ACC112 (cell line): ENCODE measurements at regions not wholly inside any gene's neighbourhood (a gene's known extent, or its start where the extent isn't known, plus 50 kb on each side); places are given as distances from the start of the nearest gene placed in this dataset.

Experiments used
- H2AFZ ChIP-seq: fragments of 200-600 bp; sonication (generic); one replicate; pipeline ENCODE4 v1.6.0; 2017; ENCODE audit warnings: antibody characterized with exemption, low read length; ENCODE audit not compliant: unreplicated experiment
- H3K27ac ChIP-seq: fragments of 200-600 bp; sonication (generic); 2 replicates; pipeline ENCODE4 v1.5.1; 2014; ENCODE audit warnings: low read depth, mild to moderate bottlenecking, antibody characterized with exemption, low read length, moderate library complexity
- H3K27me3 ChIP-seq: fragments of 200-600 bp; sonication (generic); 2 replicates; pipeline ENCODE4 v1.6.1; 2014; ENCODE audit warnings: mild to moderate bottlenecking, antibody characterized with exemption, low read length, moderate library complexity, mixed read lengths; ENCODE audit not compliant: insufficient read depth
- H3K36me3 ChIP-seq: fragments of 200-600 bp; sonication (generic); 2 replicates; pipeline ENCODE4 v1.6.1; 2016; ENCODE audit warnings: mild to moderate bottlenecking, antibody characterized with exemption, low read length, moderate library complexity, mixed read lengths; ENCODE audit not compliant: insufficient read depth
- H3K4me1 ChIP-seq: fragments of 200-600 bp; sonication (generic); one replicate; pipeline ENCODE4 v1.6.1; 2016; ENCODE audit warnings: low read length, mixed read lengths; ENCODE audit not compliant: insufficient read depth, unreplicated experiment, control insufficient read depth
- H3K4me3 ChIP-seq: fragments of 200-600 bp; sonication (generic); 2 replicates; pipeline ENCODE4 v1.5.1; 2014; ENCODE audit warnings: mild to moderate bottlenecking, low read depth, low read length
- H3K79me2 ChIP-seq: fragments of 200-600 bp; sonication (generic); one replicate; pipeline ENCODE4 v1.6.0; 2016; ENCODE audit warnings: low read length; ENCODE audit not compliant: control insufficient read depth, unreplicated experiment, insufficient read depth

DNA sequence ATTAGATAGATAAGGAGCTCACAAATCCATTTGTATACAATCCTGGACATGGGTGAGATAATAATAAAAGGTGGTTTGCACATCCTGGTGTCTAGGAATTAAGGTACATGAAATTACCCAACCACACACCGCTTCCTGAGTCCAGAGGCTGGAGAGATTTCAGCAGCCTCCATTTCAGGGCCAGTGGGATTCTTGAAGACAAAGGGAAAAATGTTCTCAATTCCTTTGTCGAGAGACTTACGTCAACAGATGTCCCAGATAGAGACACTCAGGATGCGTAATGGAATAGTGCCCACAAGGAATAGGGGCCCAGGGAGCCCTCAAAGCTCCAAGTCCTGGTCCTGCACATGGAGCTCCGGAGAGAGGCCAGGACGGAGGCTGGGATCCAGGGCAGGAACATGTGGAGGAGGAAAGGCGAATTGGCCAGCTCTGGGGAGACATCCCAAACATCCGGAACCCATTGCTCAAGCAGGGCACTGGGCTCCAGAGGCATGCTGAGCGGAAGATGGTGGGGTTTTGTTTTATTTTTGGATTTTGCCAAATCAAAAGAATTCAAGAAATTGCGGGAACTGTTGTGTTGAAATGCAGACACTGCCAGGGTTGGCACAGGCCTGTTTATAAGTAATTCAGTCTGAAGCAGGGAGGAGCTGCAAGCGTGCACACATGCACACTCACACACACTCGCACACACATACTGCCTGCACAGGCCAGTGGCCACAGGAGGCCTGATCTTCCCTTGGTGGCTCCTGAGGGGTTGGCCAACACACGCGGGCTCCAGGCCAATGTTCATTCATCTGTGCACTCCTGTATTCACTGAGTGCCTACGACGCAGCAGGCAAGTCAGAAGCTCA lies 97.2 kb downstream of the NOG start:
- Histone ChIP-seq H2AFZ (no peak overlapping the region), H3K27me3 (peaks cover 9% of the 10 kb centered on the region), H3K4me3 (no peak overlapping the region)

DNA sequence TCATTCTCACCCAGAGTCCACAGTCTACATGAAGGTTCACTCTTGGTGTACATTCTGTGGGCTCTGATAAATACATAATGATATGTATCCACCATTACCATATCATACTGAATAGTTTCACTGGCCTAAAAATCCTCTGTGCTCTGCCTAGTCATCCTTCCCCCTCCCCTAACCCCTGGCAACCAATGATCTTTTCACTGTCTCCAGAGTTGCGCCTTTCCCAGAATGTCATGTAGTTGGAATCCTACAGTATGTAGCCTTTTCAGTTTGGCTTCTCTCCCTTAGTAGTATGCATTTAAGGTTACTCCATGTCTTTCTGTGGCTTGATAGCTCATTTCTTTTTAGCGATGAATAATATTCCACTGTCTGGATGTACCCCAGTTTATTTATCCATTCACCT lies 101.3 kb downstream of the NOG start:
- Histone ChIP-seq H3K79me2 (no peaks in the 10 kb centered on the region), H2AFZ (no peak overlapping the region), H3K27ac (no peak overlapping the region), H3K4me3 (no peak overlapping the region), H3K36me3 (no peaks in the 10 kb centered on the region), H3K4me1 (peaks cover 12% of the 10 kb centered on the region), H3K27me3 (no peaks in the 10 kb centered on the region)

More for the DNA sequence above, 97.2 kb downstream of the NOG start:
- Histone ChIP-seq H3K36me3 (no peaks in the 10 kb centered on the region), H3K27ac (no peak overlapping the region), H3K4me1 (no peaks in the 10 kb centered on the region), H3K79me2 (no peaks in the 10 kb centered on the region)

DNA sequence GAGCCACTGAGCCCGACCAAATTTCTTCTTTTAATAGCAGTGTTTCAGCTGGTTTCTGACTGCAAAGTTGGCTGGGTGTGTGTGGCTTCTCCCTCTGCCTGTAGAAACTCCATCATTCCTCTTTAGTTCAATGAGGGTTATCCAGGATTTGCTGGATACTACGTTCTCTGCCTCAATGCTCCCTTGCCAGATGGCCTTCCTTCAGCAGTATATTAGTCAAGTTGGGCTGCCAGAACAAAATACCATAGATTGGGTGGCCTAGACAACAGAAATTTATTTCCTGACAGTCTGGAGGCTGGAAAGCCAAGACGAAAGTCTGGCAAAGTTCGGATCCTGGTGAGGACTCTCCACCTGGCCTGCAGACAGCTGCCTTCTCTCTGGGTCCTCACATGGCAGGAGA lies 103.7 kb downstream of the NOG start:
- H2AFZ ChIP-seq, result no peak overlapping the region
- no peaks in the 10 kb centered on the region for H3K79me2 ChIP-seq
- no peaks in the 10 kb centered on the region for H3K36me3 ChIP-seq
- H3K27me3 ChIP-seq, result no peaks in the 10 kb centered on the region
- H3K4me3 ChIP-seq, result no peak overlapping the region
- no peak overlapping the region for H3K27ac ChIP-seq
- H3K4me1 ChIP-seq, result peaks cover 17% of the 10 kb centered on the region

DNA sequence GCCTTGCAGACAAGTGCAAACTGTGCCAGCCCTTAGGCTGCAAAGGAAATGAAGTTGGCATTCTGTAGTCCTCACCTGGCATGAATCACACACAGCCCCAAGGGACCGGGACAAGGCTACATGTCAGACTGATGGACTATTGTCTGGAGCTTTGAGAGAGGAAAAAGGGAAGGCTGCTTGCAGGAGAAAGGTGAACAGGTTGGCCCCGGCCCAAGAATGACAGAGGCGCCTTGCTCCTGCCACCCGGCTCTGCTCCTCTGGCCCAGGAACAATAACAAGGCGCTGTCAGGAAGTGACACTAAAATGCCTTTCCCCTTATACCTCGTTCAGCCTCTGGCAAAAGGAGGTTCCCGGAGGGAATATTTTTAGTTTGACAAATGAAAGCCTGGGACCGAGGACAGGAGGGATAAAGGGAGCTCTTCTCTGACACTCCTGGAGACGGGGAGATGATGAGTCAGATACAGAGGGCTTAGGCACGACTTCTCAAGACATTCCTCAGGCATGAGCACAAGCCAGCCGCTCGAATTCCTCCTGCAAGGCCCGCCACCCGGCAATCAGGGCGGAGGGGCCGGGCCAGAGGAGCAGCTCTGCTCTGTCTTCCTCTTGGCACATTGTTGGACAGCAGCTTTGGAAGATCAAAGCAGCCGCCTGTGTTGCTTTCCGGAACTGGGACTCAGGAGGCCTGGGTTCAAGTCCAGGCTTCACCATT lies 105.8 kb downstream of the NOG start:
- Histone ChIP-seq H2AFZ (no peak overlapping the region), H3K27ac (peak overlapping the region; percentile 42), H3K79me2 (no peaks in the 10 kb centered on the region), H3K27me3 (peaks cover 9% of the 10 kb centered on the region; the same call in 1 of the 2 replicates), H3K36me3 (no peaks in the 10 kb centered on the region), H3K4me1 (peaks cover 17% of the 10 kb centered on the region), H3K4me3 (peak overlapping the region; percentile 23; the same call in 1 of the 2 replicates)

DNA sequence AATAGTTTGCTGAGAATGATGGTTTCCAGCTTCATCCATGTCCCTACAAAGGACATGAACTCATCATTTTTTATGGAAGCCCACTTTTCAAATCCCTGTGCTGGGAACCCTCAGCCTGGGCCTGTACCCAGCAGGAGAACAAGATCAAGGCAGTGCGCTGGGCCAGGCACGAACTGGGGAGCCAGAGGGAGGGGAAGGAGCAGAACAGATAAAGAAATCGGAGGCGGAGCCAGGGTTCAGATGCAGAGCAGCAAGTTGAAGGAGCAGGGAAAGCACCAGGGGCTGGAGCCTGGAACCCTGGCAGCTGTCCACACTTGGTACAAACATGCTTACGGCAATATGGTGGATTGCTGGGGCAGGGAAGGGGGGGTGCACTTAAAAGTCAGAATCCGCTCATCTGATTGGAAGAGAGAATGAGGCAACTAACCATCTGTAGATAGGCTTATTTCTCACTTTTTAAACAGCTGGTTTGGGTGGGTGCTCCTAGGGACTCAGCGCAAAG lies 107.5 kb downstream of the NOG start:
- peaks cover 9% of the 10 kb centered on the region; the same call in 1 of the 2 replicates for H3K27me3 ChIP-seq
- H3K4me1 ChIP-seq, result peaks cover 17% of the 10 kb centered on the region
- H3K4me3 ChIP-seq, result no peak overlapping the region
- H3K79me2 ChIP-seq, result no peaks in the 10 kb centered on the region
- no peak overlapping the region for H3K27ac ChIP-seq
- no peak overlapping the region for H2AFZ ChIP-seq
- H3K36me3 ChIP-seq, result no peaks in the 10 kb centered on the region

DNA sequence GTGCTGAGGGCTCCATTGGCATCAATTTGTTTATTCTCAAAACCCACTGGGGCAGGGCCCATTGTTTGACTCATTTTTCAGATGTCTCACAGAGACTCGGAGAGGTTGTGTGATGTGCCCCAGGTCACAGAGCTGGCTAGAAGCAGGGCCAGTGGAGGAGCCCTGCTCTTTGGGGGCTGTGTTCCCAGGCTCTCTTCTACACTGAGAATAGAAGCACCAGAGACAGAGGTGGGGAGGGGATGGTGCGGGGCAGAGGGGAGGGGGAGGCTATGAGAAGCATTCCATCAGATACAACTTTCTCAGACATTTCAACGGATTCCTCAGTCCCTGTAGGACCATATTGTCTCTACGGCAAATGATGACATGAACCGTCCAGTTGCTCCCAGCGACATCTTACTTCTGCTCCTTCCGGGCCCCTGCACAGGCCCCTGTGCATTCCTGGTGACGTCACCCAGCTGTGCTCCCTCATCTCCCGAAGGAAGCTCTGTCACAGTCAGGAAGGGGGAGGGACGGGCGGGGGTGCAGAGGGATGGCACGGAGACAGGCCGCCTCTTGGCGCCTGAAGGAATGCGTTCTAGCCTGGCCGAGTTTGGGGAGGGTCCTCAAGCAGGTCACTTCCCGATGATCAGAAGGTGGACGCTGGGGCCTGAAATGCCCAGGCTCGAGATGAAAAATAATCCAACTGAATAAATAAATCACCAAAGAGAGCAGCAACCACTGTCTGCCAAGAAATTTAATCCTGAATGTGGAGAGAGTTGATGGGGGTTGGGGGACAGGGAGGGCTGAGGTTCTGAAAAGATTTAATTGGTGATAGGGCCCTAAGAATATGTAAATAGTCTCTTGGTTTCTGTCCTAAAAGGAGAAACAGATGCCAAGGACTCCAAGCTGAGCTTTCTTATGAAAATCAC lies 114.1 kb downstream of the NOG start:
- H3K79me2 ChIP-seq, result no peaks in the 10 kb centered on the region
- no peaks in the 10 kb centered on the region for H3K36me3 ChIP-seq
- no peak overlapping the region for H3K4me3 ChIP-seq
- H3K4me1 ChIP-seq, result no peaks in the 10 kb centered on the region
- no peak overlapping the region for H3K27ac ChIP-seq
- H2AFZ ChIP-seq, result no peak overlapping the region
- peaks cover 9% of the 10 kb centered on the region for H3K27me3 ChIP-seq

DNA sequence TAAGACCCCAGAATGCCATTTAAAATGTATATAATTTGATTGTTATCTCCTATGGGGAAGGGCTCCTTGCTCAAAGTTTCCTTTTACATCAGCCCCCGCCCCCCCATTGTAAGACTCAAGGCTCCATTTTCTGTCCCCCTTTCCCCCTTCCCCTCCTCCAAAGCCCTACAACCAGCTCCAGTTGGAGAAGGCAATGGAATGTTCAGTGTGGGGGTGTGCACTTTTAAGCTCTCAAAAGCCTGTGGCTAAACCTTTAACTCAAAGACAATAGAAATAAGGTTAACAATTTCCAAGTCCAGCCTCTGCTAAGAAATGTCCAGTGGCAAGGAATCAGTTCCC lies 114.7 kb downstream of the NOG start:
- Histone ChIP-seq H3K27me3 (peaks cover 8% of the 10 kb centered on the region), H3K27ac (no peak overlapping the region), H3K79me2 (no peaks in the 10 kb centered on the region), H3K36me3 (no peaks in the 10 kb centered on the region), H2AFZ (no peak overlapping the region), H3K4me3 (no peak overlapping the region), H3K4me1 (no peaks in the 10 kb centered on the region)

DNA sequence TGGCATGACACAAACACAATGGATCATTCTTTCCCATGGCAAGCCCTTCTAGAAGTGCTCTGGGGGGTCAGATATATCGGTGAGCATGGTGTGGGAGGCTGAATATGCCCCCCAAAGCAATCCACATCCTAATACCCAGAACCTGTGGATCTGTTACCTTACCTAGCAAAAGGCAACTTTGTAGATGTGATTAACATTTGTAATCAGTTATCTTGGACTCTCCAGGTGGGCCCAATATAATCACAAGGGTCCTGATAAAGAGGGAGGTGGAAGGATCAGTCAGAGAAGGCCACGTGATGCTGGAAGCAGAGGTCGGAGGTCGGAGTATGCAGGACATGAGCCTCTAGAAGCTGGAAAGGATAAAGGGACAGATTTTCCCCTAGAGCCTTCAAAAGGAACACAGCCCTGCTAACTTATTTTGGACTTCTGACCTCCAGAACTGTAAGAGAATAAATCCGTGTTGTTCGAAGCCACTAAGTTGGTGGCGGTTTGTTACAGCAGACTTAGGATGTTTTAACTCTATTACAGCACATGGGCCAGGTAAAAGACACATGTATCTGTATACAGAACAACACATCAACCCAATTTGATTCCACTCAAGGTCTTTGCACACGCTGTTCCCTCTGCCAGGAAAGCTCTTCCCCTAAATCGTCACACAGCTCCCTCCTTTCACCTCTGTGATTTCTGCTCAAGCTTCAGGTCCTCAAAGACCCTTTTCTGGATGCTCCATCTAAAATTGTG lies 115.3 kb downstream of the NOG start:
- Histone ChIP-seq H2AFZ (no peak overlapping the region), H3K4me3 (no peak overlapping the region), H3K36me3 (no peaks in the 10 kb centered on the region), H3K4me1 (no peaks in the 10 kb centered on the region), H3K27ac (no peak overlapping the region), H3K79me2 (no peaks in the 10 kb centered on the region), H3K27me3 (peaks cover 1% of the 10 kb centered on the region)

DNA sequence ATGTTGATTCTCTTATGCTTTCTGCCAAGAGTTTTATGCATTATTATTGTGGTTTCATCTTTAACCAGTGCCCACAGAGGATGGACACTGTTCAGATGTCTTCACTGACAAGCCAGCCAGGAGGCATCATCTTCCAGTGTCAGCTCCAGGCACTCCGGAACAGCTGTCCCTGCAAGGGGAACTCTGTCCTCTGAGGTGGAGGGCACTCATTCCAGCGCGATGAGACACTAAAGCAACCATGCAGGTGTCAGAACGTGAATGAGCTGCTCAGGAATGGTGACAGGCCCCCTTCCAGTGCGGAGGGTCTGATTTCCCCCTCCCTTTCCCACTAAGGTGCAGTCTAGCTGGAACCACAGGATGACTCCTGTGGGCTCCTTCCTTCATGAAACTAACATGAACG lies 117.5 kb downstream of the NOG start:
- Histone ChIP-seq H3K36me3 (no peaks in the 10 kb centered on the region), H2AFZ (no peak overlapping the region)

More for the DNA sequence above, 117.5 kb downstream of the NOG start:
- Histone ChIP-seq H3K27me3 (no peaks in the 10 kb centered on the region; the same call in 1 of the 2 replicates), H3K4me3 (no peak overlapping the region), H3K27ac (no peak overlapping the region), H3K79me2 (no peaks in the 10 kb centered on the region), H3K4me1 (no peaks in the 10 kb centered on the region)
